Esophagus muscularis mucosa (tissue), 3 donors: ENCODE measurements at regions not wholly inside any gene's neighbourhood (a gene's known extent, or its start where the extent isn't known, plus 50 kb on each side); places are given as distances from the start of the nearest gene placed in this dataset.

Source experiments
- EP300 ChIP-seq: sonication (generic); formaldehyde crosslinking; IDR thresholded peaks from one replicate; pipeline ENCODE4 v1.6.1; 2017; ENCODE audit warnings: antibody characterized with exemption
- TF ChIP-seq, protein P1 (sequence below), 3 experiments: fragments of 200-600 bp in 2 of 3; fragments of 450-650 bp in 1 of 3; sonication (generic) in 2 of 3; IDR thresholded peaks; one replicate each; pipeline ENCODE4 v1.5.1; 2017 to 2019; ENCODE audit warnings: antibody characterized with exemption in 3 of 3, mild to moderate bottlenecking in 2 of 3, moderate library complexity in 1 of 3

DNA sequence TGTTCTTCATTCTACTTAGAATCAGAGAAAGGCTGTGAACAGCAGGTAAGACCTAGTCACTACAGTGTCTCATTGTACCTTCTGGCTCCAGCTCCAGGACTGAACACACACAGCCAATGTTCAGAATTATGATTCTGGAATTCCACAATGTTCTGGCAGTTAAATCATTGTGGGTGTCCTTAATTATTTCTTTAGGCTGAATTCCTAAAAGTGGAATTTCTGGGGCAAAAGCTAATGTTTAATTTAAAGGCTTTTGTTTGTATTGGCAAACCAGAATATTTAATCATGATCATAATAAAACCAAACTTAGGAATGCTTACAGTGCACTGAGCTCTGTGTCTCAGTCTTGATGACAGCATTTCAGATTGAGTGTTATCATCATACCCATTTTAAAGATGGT is 67.0 kb upstream of the FAT1 start:
- TF ChIP-seq, protein P1, sequence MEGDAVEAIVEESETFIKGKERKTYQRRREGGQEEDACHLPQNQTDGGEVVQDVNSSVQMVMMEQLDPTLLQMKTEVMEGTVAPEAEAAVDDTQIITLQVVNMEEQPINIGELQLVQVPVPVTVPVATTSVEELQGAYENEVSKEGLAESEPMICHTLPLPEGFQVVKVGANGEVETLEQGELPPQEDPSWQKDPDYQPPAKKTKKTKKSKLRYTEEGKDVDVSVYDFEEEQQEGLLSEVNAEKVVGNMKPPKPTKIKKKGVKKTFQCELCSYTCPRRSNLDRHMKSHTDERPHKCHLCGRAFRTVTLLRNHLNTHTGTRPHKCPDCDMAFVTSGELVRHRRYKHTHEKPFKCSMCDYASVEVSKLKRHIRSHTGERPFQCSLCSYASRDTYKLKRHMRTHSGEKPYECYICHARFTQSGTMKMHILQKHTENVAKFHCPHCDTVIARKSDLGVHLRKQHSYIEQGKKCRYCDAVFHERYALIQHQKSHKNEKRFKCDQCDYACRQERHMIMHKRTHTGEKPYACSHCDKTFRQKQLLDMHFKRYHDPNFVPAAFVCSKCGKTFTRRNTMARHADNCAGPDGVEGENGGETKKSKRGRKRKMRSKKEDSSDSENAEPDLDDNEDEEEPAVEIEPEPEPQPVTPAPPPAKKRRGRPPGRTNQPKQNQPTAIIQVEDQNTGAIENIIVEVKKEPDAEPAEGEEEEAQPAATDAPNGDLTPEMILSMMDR (IDR thresholded peaks at IDR 0.05), result no peak
- no peak for TF ChIP-seq EP300
